Left kidney (tissue), 1 donor: ENCODE measurements at regions not wholly inside any gene's neighbourhood (a gene's known extent, or its start where the extent isn't known, plus 50 kb on each side); places are given as distances from the start of the nearest gene placed in this dataset.

Experiments
- DNase-seq: peaks from one replicate; pipeline ENCODE4 v3.0.0-alpha.2; 2013

- no peak for DNase-seq
These were observed 204.5 kb downstream of the BRD1 start for GRCh38 chr22:49623176-49623575.

GRCh38 chr22:49622241-49623105, 205.2 kb downstream of the BRD1 start:
- DNase-seq = no peak

- no peak for DNase-seq
These were observed 206.0 kb downstream of the BRD1 start for GRCh38 chr22:49621601-49622210.

- DNase-seq = no peak
These were observed 207.0 kb downstream of the BRD1 start for GRCh38 chr22:49620666-49621065.

GRCh38 chr22:49620003-49620556, 207.6 kb downstream of the BRD1 start:
- DNase-seq = no peak

- no peak for DNase-seq
These were observed 208.4 kb downstream of the BRD1 start for GRCh38 chr22:49619301-49619700.

- no peak for DNase-seq
These were observed 209.1 kb downstream of the BRD1 start for GRCh38 chr22:49618677-49618953.

- DNase-seq = no peak
These were observed 209.6 kb downstream of the BRD1 start for GRCh38 chr22:49617866-49618676.

GRCh38 chr22:49617264-49617663, 210.4 kb downstream of the BRD1 start:
- no peak for DNase-seq

GRCh38 chr22:49616356-49617231, 211.1 kb downstream of the BRD1 start:
- DNase-seq = no peak

- no peak for DNase-seq
These were observed 212.4 kb downstream of the BRD1 start for GRCh38 chr22:49614966-49615965.

GRCh38 chr22:49613511-49614270, 214.0 kb downstream of the BRD1 start:
- no peak for DNase-seq

- no peak for DNase-seq
These were observed 214.6 kb downstream of the BRD1 start for GRCh38 chr22:49613108-49613507.

GRCh38 chr22:49609207-49609876, 218.3 kb downstream of the BRD1 start:
- DNase-seq = no peak

- no peak for DNase-seq
These were observed 219.0 kb downstream of the BRD1 start for GRCh38 chr22:49608660-49609059.

GRCh38 chr22:49608228-49608627, 219.4 kb downstream of the BRD1 start:
- no peak for DNase-seq

- no peak for DNase-seq
These were observed 219.9 kb downstream of the BRD1 start for GRCh38 chr22:49607821-49608220.

- no peak for DNase-seq
These were observed 220.9 kb downstream of the BRD1 start for GRCh38 chr22:49606562-49607290.
